ENCODE measurements at regions not wholly inside any gene's neighbourhood (a gene's known extent, or its start where the extent isn't known, plus 50 kb on each side); places are given as distances from the start of the nearest gene placed in this dataset. TPM values are rescaled to one million over a fixed set of nuclear protein-coding genes. Genes with fewer than 3 reads are reported as not detected.

GRCh38 chr10:1807924-1808323 lies 70.6 kb upstream of the ADARB2 start:
- Mint-ChIP-seq H3K9me3 (peaks cover 54% of the 10 kb centered on the region), H3K27me3 (ENCODE audit: insufficient read depth) (no peaks in the 10 kb centered on the region; the same call in 1 of the 2 replicates), H3K27ac (no peak overlapping the region), H3K4me3 (no peak overlapping the region), H3K4me1 (ENCODE audit: low read depth) (no peaks in the 10 kb centered on the region), H3K36me3 (ENCODE audit: low read depth) (no peaks in the 10 kb centered on the region; the same call in 1 of the 2 replicates)
- TF ChIP-seq CTCF (IDR thresholded peaks at IDR 0.05), result no peak
- no peak for DNase-seq

- Mint-ChIP-seq H3K4me3 (no peak overlapping the region), H3K27ac (no peak overlapping the region), H3K9me3 (peaks cover 58% of the 10 kb centered on the region), H3K36me3 (ENCODE audit: low read depth) (peaks cover 5% of the 10 kb centered on the region; the same call in 1 of the 2 replicates), H3K4me1 (ENCODE audit: low read depth) (no peaks in the 10 kb centered on the region), H3K27me3 (ENCODE audit: insufficient read depth) (peaks cover 1% of the 10 kb centered on the region)
- TF ChIP-seq CTCF (IDR thresholded peaks at IDR 0.05), result no peak
- no peak for DNase-seq
These were observed 69.9 kb upstream of the ADARB2 start for GRCh38 chr10:1807196-1807595.

- DNase-seq, result no peak
- TF ChIP-seq CTCF (IDR thresholded peaks at IDR 0.05), result no peak
- Mint-ChIP-seq H3K27me3 (ENCODE audit: insufficient read depth) (peaks cover 1% of the 10 kb centered on the region), H3K27ac (no peak overlapping the region), H3K36me3 (ENCODE audit: low read depth) (peaks cover 11% of the 10 kb centered on the region), H3K9me3 (peaks cover 60% of the 10 kb centered on the region), H3K4me1 (ENCODE audit: low read depth) (no peaks in the 10 kb centered on the region), H3K4me3 (no peak overlapping the region)
These were observed 65.1 kb upstream of the ADARB2 start for GRCh38 chr10:1802413-1802812.

GRCh38 chr10:1788401-1788800 lies 51.1 kb upstream of the ADARB2 start:
- Mint-ChIP-seq H3K27ac (no peak overlapping the region), H3K4me1 (ENCODE audit: low read depth) (no peaks in the 10 kb centered on the region), H3K4me3 (no peak overlapping the region), H3K9me3 (peaks cover 59% of the 10 kb centered on the region), H3K36me3 (ENCODE audit: low read depth) (peaks cover 10% of the 10 kb centered on the region; the same call in 1 of the 2 replicates), H3K27me3 (ENCODE audit: insufficient read depth) (no peaks in the 10 kb centered on the region; the same call in 1 of the 2 replicates)
- DNase-seq, result no peak
- no peak for TF ChIP-seq CTCF (IDR thresholded peaks at IDR 0.05)

Small RNA genes in the stretch of these regions (microRNA-seq; reads per million reads assigned to microRNA genes)
- gene MIR6072, result not detected

All from HFFc6 (cell line).